C4-2B (cell line): ENCODE measurements at regions not wholly inside any gene's neighbourhood (a gene's known extent, or its start where the extent isn't known, plus 50 kb on each side); places are given as distances from the start of the nearest gene placed in this dataset.

ENCODE experiments used
- H3K27ac ChIP-seq: fragments of 450-650 bp; 2 replicates; pipeline ENCODE4 v1.5.1; 2017
- ZFX ChIP-seq: fragments of 450-650 bp; IDR thresholded peaks from 2 replicates; pipeline ENCODE4 v1.6.1; 2017
- TF ChIP-seq, protein P1 (sequence below): fragments of 450-650 bp; conservative IDR thresholded peaks from 2 replicates; pipeline ENCODE4 v1.5.1; 2017; ENCODE audit warnings: mild to moderate bottlenecking

DNA sequence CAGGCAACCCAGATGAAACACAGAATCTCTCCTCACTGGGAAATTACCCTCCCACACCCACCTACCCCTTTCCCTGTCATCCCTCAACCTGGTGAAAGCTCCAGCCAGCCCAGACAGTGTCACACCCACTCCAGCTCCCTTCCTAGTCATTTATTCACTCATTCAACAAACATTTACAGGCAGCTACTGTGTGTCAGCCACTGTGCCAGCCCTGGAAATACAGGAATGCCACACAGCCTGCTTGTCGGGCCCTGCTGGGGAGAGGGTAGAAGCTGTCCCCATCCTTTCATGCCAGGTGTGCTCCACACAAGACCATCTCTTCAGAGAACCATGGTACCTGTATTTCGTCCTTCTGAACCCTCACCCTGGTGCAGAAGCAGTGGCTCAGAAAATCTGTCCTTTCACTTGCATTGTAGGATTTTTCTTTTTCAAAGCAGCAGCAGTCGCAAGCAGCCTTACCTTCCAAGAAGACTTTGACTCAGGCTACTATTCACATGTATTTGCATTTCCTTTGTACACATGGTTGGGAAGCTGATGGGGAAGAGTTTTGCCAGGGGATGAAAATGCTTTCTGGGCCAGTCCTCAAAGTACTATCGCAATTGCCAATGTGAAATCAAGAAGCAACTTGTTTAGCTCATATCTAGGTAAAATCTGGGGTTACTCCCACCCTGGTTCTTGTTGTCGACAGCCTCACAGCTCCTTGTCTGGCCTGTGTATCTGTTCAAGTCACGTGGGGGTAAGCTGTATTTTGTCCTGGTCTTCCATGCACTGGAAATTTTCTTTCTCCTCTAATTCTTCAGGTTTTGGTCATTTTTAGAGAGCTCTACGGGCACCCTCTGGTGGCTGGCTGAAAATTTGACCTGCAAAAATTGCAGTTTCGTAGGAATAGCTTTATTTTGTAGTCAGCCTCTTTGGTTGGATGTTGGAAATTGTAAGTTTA is 147.4 kb upstream of the EGLN3 start:
- TF ChIP-seq, protein P1, sequence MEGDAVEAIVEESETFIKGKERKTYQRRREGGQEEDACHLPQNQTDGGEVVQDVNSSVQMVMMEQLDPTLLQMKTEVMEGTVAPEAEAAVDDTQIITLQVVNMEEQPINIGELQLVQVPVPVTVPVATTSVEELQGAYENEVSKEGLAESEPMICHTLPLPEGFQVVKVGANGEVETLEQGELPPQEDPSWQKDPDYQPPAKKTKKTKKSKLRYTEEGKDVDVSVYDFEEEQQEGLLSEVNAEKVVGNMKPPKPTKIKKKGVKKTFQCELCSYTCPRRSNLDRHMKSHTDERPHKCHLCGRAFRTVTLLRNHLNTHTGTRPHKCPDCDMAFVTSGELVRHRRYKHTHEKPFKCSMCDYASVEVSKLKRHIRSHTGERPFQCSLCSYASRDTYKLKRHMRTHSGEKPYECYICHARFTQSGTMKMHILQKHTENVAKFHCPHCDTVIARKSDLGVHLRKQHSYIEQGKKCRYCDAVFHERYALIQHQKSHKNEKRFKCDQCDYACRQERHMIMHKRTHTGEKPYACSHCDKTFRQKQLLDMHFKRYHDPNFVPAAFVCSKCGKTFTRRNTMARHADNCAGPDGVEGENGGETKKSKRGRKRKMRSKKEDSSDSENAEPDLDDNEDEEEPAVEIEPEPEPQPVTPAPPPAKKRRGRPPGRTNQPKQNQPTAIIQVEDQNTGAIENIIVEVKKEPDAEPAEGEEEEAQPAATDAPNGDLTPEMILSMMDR = peak; percentile 74
- no peak for TF ChIP-seq ZFX
- H3K27ac ChIP-seq = no peak overlapping the region

DNA sequence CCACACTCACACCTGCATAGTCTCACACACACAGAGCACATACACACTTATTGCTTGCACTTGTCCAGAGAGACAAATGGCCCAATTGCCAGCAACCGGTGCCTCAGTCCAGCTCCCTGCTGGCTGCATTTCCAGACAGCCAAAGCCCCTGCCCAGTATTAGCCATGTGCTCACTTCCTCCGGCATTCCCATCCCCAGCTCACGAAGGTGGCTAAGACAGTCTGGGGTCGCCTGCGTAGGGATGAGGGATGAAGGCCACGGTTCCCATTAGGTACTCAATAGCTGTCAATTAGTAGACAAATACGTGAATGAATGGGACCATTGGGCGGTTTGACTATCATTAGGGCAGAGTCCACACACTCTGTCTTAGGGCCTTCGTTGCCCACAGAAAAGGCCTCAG is 146.8 kb upstream of the EGLN3 start:
- TF ChIP-seq, protein P1 = no peak
- no peak for TF ChIP-seq ZFX
- no peak overlapping the region for H3K27ac ChIP-seq

DNA sequence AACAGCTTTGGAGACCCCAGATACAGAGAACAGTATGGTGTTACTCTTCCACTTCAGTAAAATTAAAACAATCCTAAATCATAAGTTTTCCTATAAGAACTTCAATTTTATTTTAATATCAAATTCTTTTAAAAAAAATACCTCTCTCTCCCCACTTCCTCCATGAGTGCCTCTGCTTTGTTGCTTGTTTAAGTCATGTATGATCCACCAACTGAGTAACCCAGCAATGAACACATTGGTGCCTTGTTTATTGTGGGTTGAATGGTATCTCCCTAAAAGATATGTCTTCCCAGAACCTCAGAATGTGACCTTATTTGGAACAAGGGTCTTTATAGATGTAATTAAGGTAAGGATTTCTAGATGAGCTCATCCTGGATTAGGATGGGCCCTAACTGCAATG is 143.5 kb upstream of the EGLN3 start:
- TF ChIP-seq ZFX = no peak
- TF ChIP-seq, protein P1 = no peak
- no peak overlapping the region for H3K27ac ChIP-seq

- TF ChIP-seq, protein P1 = no peak
- TF ChIP-seq ZFX = no peak
- no peak overlapping the region for H3K27ac ChIP-seq
Measured at GRCh38 chr14:34093883-34094282, 143.0 kb upstream of the EGLN3 start.

DNA sequence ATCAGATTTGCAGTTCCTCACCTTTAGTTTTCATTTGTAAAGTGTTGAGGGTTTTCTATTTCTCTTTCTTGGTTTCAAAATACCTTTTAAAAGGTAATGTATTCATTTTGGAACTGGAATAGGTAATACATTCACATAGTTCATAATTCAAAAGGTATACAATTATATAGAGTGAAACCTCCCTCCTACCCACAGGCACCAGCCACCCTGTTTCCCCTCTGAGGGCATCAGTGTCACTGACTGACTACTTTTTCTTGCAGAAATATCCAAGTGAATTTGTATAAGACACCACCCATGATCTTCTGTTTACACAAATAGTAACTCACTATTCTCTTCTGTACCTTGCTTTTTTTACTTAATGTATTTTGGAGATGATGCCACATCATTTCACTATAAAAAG is 139.6 kb upstream of the EGLN3 start:
- TF ChIP-seq ZFX = no peak
- TF ChIP-seq, protein P1 = no peak
- H3K27ac ChIP-seq = no peak overlapping the region

DNA sequence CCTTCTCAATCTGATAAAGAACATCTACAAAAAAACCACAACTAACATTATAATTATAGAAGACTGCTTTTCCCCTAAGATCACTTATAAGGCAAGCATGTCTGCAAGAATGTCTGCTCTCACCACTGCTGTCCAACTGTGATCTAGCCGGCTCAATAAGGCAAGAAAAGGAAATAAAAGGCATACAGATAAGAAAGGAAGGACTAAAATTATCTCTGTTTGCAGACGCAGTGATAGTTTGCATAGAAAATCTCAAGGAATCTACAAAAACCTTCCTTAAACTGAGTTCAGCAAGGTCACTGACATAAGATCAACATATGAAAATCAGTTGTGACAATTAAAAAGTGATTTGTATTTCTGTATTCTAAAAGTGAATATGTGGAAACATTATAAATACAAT is 138.0 kb upstream of the EGLN3 start:
- no peak overlapping the region for H3K27ac ChIP-seq
- no peak for TF ChIP-seq ZFX
- TF ChIP-seq, protein P1 = no peak

GRCh38 chr14:34087571-34087970 is 136.7 kb upstream of the EGLN3 start:
- H3K27ac ChIP-seq = no peak overlapping the region
- TF ChIP-seq ZFX = no peak
- TF ChIP-seq, protein P1 = no peak
